ENCODE measurements at regions not wholly inside any gene's neighbourhood (a gene's known extent, or its start where the extent isn't known, plus 50 kb on each side); places are given as distances from the start of the nearest gene placed in this dataset.

DNA sequence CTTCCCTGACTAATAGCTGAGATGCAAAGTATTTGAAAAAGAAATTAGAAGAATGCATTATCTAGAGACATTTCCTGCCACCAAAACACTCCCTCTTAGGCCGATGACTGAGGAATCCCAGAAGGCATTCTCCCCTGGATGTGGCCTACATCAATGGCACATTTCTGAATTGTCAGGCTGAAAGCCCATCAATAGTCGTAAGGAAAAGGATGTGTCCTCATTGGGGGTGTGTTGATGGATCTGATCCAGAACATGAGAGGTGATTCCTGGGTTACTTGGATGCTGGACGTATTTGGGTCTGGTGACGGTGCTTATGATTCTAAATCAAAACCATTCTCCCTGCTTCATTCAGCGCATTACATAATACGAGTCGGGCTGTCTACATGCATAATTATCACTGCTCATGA lies 216.9 kb upstream of the CDIN1 start:
- no peak for ATAC-seq
- no peaks in the 10 kb centered on the region for H3K9me3 Mint-ChIP-seq
- no peak for DNase-seq
- no peaks in the 10 kb centered on the region for H3K27me3 Mint-ChIP-seq (ENCODE audit: low read depth)
- no peaks in the 10 kb centered on the region for H3K4me1 Mint-ChIP-seq (ENCODE audit: low read depth)
- H3K36me3 Mint-ChIP-seq (ENCODE audit: insufficient read depth), result no peaks in the 10 kb centered on the region
- H3K4me3 Mint-ChIP-seq, result no peak overlapping the region

DNA sequence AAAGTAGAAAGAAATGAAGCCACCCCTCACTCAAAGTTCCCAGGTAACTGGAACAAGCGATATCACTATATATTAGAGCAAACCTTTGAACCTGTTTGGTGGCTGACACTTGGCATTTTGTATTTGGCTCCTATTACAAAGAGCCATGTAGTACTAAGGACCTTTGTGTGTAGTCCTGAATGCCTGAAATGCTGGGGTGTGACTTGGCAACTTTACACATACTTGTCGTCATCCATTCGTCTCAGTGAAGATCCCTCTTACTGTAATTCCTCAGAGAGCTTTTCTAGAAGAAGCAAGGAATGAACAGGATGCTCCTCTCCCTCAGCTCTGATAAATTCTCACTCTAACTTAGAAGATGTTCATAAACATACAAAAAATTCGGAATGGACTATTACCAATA lies 216.1 kb upstream of the CDIN1 start:
- no peaks in the 10 kb centered on the region for H3K36me3 Mint-ChIP-seq (ENCODE audit: insufficient read depth)
- H3K9me3 Mint-ChIP-seq, result no peaks in the 10 kb centered on the region
- no peak for ATAC-seq

DNA sequence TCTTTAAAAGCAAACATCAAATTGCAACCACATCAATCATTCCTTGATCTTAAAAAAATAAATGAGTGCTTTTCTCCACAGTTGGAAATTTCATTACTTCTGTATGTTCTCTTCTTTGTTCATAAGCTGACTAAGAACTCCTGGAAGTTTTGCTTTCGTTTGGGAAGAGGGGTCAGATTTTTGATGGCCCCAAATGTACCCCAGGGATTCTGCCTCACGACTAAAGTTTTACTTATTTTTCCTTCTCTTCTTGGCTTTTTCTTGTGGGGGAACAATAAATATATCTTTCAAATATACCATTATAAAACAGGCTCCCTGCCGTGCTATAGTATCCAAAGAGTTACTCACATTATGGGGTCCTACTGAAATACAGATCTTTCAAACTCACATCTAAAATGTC lies 215.0 kb upstream of the CDIN1 start:
- Mint-ChIP-seq H3K9me3 (no peaks in the 10 kb centered on the region), H3K4me1 (ENCODE audit: low read depth) (no peaks in the 10 kb centered on the region), H3K4me3 (no peak overlapping the region), H3K36me3 (ENCODE audit: insufficient read depth) (no peaks in the 10 kb centered on the region), H3K27me3 (ENCODE audit: low read depth) (no peaks in the 10 kb centered on the region)
- DNase-seq (no peak), ATAC-seq (no peak)

More for the DNA sequence above, 216.1 kb upstream of the CDIN1 start:
- H3K4me1 Mint-ChIP-seq (ENCODE audit: low read depth), result no peaks in the 10 kb centered on the region
- H3K4me3 Mint-ChIP-seq, result no peak overlapping the region
- no peaks in the 10 kb centered on the region for H3K27me3 Mint-ChIP-seq (ENCODE audit: low read depth)
- no peak for DNase-seq

DNA sequence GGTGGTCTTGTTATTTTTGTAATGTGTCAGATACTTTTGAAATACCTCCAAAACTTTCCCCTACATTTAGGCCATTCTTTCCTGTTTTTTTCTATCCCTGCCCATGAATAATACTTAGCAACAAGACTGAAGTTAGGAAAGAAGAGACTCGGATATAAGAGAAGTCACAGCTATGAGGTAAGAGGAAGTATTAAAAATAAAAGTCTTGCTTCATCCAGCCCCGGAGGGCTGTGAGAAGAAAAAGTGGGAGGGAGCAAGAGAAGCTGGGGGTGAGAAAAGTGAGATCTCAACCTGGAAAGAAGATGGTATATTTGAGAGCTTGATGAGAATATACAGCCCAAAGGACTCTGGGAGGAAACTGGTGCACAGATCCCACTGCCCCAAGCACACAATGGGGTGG lies 213.5 kb upstream of the CDIN1 start:
- DNase-seq (no peak), ATAC-seq (no peak)
- Mint-ChIP-seq H3K36me3 (ENCODE audit: insufficient read depth) (no peaks in the 10 kb centered on the region), H3K4me1 (ENCODE audit: low read depth) (no peaks in the 10 kb centered on the region), H3K9me3 (no peaks in the 10 kb centered on the region), H3K27me3 (ENCODE audit: low read depth) (no peaks in the 10 kb centered on the region), H3K4me3 (no peak overlapping the region)

DNA sequence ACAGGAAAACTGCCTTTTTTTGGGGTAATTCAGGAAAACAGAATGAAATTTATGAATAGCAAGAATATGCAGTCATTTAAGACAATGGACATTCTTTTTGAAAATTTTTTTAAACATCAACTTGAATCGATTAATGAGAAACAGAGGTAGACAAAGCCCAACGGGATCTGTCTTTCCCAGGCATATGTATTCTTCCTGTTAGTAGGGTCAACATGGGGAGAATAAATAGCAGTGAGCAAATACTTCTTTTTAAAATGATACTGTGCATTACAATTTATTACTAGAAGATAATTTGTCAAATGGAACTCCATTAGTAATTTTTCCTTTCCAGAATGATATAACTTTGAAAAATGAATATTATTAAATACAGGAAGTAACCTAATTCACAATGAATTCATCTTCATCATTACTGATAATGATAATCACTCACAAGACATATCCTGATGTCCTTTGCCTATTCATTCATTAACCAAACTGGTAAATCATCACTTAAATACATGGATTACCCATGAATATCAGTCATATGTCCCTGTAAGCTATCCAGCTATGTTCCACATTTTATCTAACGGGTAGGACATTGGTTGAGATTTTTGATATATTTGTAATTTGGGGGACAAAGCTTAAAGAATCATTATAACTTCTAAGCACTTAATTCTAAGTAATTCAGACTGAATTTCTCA lies 209.2 kb upstream of the CDIN1 start:
- Mint-ChIP-seq H3K4me3 (no peak overlapping the region), H3K9me3 (no peaks in the 10 kb centered on the region), H3K27me3 (ENCODE audit: low read depth) (no peaks in the 10 kb centered on the region), H3K4me1 (ENCODE audit: low read depth) (no peaks in the 10 kb centered on the region), H3K36me3 (ENCODE audit: insufficient read depth) (no peaks in the 10 kb centered on the region)
- no peak for ATAC-seq
- no peak for DNase-seq

DNA sequence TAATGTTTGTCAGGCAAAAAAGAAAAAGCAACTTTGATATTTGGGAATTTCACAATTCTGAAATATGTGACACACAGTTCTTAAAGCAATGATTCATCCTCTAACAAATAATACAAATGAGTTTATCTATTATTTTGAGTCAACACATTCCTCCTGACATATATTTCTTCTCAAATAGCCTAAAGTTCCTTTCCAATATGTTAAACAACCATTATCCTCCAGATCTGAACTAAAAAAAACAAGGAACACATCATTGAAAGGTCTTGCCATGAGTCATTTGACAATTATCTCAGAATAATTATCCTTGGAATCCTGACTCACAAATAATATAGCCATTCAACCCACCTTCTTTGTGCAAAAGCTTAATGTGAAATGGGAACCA lies 208.7 kb upstream of the CDIN1 start:
- no peaks in the 10 kb centered on the region for H3K27me3 Mint-ChIP-seq (ENCODE audit: low read depth)
- H3K4me1 Mint-ChIP-seq (ENCODE audit: low read depth), result no peaks in the 10 kb centered on the region
- H3K4me3 Mint-ChIP-seq, result no peak overlapping the region
- ATAC-seq, result no peak
- H3K36me3 Mint-ChIP-seq (ENCODE audit: insufficient read depth), result no peaks in the 10 kb centered on the region
- no peaks in the 10 kb centered on the region for H3K9me3 Mint-ChIP-seq
- DNase-seq, result no peak

DNA sequence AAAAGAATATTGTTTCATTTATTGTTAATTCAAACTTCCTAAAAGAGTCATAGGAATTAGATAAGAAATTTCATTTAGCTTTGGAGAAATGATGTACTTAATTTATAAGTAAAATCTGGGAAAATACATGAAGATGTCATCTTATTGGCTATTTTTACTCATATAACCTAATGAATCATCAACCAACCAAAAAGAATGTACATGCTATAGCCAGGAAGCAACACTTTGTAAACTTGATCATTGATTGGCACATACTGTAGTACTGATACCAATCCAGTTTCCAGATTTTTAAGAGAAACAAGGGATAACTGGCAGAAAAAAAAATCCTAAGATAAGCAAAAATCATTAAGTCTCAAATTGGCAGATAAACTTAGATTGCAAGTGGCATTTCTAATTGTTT lies 207.9 kb upstream of the CDIN1 start:
- H3K9me3 Mint-ChIP-seq, result no peaks in the 10 kb centered on the region
- H3K27me3 Mint-ChIP-seq (ENCODE audit: low read depth), result no peaks in the 10 kb centered on the region
- H3K4me3 Mint-ChIP-seq, result no peak overlapping the region
- H3K36me3 Mint-ChIP-seq (ENCODE audit: insufficient read depth), result no peaks in the 10 kb centered on the region
- H3K4me1 Mint-ChIP-seq (ENCODE audit: low read depth), result no peaks in the 10 kb centered on the region
- no peak for DNase-seq
- no peak for ATAC-seq

DNA sequence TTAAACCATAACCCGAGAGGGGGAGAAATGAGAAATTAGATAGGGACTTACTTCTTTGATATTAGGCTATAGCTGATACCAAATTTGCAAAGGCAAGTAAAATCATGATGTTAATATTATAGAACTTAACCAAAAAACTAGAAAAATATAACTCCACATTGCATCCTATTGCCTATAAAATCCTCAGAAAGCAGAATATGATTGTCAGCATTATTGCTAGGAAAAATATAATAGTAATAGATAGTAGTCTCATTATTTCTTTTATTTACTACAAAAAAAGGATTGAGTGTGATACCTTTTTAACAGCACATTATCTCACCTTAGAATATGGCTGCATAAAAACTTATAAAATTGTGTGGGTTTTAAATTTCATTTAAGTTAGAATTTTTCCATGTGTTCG lies 206.5 kb upstream of the CDIN1 start:
- Mint-ChIP-seq H3K4me1 (ENCODE audit: low read depth) (no peaks in the 10 kb centered on the region), H3K4me3 (no peak overlapping the region), H3K9me3 (no peaks in the 10 kb centered on the region), H3K36me3 (ENCODE audit: insufficient read depth) (no peaks in the 10 kb centered on the region), H3K27me3 (ENCODE audit: low read depth) (no peaks in the 10 kb centered on the region)
- ATAC-seq, result no peak
- no peak for DNase-seq

DNA sequence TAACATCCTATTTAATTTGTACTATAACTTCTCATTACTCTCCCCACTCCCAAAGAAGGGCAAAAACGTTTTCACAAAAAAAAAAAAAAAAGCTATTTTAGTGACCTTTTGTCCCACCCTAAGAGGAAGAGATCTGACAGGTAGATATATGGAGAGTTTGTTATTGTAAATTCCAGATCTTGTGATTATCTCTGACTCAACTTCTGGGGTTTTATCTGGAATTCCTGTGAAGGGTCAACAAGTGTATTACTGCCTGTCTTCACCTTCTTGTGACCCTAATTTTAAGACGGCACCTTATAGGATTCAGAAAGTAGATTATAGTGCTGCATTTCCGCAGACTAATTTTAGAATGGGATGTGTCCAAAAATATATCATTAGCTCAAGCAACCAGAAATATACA lies 205.9 kb upstream of the CDIN1 start:
- ATAC-seq, result no peak
- H3K9me3 Mint-ChIP-seq, result no peaks in the 10 kb centered on the region
- no peak overlapping the region for H3K4me3 Mint-ChIP-seq
- DNase-seq, result no peak
- H3K36me3 Mint-ChIP-seq (ENCODE audit: insufficient read depth), result no peaks in the 10 kb centered on the region
- no peaks in the 10 kb centered on the region for H3K4me1 Mint-ChIP-seq (ENCODE audit: low read depth)
- H3K27me3 Mint-ChIP-seq (ENCODE audit: low read depth), result no peaks in the 10 kb centered on the region

DNA sequence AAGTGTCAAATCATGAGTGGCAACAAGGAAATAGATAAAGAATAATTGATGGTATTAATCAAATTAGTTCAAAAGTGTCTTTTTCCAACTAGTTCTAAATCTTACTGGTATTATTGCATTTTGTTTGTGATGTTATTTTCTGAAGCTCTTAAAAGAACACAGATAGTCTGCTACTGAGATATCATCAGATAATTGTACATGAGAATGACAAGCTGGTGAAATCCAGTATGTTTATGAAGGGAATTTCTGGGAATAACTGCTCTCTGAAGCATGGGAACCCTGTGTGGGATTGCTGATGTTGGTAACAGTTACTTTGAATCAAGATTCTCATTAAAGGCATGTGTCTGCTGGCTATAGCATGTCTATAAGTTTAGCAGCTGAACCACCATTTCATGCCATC lies 190.3 kb upstream of the CDIN1 start:
- DNase-seq, result no peak
- H3K36me3 Mint-ChIP-seq (ENCODE audit: insufficient read depth), result no peaks in the 10 kb centered on the region
- H3K27me3 Mint-ChIP-seq (ENCODE audit: low read depth), result no peaks in the 10 kb centered on the region
- no peak for ATAC-seq
- H3K4me1 Mint-ChIP-seq (ENCODE audit: low read depth), result no peaks in the 10 kb centered on the region
- no peak overlapping the region for H3K4me3 Mint-ChIP-seq
- peaks cover 3% of the 10 kb centered on the region for H3K9me3 Mint-ChIP-seq

DNA sequence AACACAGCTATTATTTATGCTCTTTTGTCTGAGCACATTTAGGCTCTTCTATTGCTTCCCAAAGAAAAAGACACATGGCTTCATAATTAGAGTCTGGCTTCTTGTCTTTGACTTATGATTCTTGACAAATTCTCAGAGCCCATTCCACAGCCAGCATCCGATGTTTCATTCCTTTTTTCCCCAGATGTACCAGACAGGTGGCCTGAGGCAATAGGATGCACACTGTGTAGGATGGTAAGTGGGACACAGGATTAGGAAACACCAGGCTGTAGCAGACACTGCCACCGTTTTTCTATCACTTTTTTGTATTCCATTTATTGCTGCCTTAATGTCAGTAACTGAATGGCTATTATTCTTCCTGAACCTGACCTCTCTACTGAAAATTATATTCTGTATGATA lies 188.9 kb upstream of the CDIN1 start:
- Mint-ChIP-seq H3K36me3 (ENCODE audit: insufficient read depth) (no peaks in the 10 kb centered on the region), H3K9me3 (no peaks in the 10 kb centered on the region), H3K4me3 (no peak overlapping the region), H3K4me1 (ENCODE audit: low read depth) (no peaks in the 10 kb centered on the region), H3K27me3 (ENCODE audit: low read depth) (no peaks in the 10 kb centered on the region)
- DNase-seq (no peak), ATAC-seq (no peak)

DNA sequence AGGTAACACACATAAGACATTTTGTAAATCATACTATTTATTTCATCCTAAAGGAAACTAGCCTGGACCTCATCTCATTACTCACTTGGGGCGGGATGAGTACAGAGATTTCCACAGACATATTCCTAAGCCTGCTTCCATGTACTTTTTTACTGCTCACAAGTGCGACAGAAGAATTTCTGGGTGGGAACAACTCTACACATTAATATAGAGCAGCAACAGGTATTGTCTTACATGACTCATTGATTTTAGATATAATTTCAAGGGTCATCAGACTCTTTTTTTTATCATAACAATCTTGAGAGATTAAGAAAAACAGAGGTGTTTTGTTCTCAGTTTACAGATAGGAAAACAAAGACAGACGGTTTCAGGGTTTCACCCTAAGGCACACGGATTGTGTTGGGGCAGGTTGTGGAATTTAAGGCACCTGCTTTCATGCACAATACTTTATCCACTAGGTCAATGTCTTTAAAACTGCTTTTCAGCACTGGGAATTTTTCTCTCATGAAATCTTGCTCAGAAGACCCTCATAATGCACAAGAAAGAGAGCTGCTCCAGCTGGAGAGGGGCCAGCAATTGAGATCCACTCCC lies 186.7 kb upstream of the CDIN1 start:
- no peak overlapping the region for H3K4me3 Mint-ChIP-seq
- H3K36me3 Mint-ChIP-seq (ENCODE audit: insufficient read depth), result no peaks in the 10 kb centered on the region
- no peaks in the 10 kb centered on the region for H3K4me1 Mint-ChIP-seq (ENCODE audit: low read depth)
- no peaks in the 10 kb centered on the region for H3K27me3 Mint-ChIP-seq (ENCODE audit: low read depth)
- no peaks in the 10 kb centered on the region for H3K9me3 Mint-ChIP-seq
- no peak for DNase-seq
- ATAC-seq, result no peak

DNA sequence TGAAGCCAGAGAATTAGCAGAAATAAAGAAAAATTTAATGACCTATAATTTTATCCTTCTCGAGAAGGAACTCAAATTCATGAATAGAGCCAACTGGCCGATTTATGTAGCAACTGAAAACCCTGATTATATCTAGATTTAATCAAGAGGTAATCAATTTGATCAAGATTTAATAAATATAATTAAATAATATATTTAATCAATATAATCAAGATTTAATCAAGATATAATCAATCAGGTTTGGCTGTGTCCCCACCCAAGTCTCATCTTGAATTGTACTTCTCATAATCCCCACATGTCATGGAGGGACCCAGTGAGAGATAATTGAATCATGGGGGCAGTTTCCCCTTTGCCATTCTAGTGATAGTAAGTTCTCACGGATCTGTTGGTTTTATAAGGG lies 181.2 kb upstream of the CDIN1 start:
- Mint-ChIP-seq H3K4me3 (no peak overlapping the region), H3K4me1 (ENCODE audit: low read depth) (no peaks in the 10 kb centered on the region), H3K36me3 (ENCODE audit: insufficient read depth) (no peaks in the 10 kb centered on the region), H3K9me3 (no peaks in the 10 kb centered on the region), H3K27me3 (ENCODE audit: low read depth) (no peaks in the 10 kb centered on the region)
- ATAC-seq (no peak), DNase-seq (no peak)

DNA sequence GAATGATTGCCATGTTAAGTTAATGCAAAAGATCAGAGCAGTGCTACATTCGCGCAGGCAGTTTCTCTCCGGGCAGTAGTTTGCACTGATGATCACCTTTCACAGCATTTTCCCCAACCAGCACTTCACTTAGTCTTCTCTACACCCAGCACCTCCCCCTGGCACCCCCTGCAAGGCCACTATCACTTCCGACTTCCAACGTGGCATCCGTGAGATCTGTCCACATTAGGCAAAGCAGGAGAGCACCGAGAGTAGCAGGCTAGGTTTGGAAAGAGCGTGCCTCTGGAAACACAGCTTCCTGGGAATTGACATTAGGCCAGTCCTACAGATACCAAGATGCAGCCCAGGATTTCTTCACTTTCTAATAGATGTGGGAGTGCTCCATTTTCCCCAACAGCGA lies 180.2 kb upstream of the CDIN1 start:
- Mint-ChIP-seq H3K27me3 (ENCODE audit: low read depth) (no peaks in the 10 kb centered on the region), H3K4me3 (no peak overlapping the region), H3K9me3 (no peaks in the 10 kb centered on the region), H3K4me1 (ENCODE audit: low read depth) (no peaks in the 10 kb centered on the region), H3K36me3 (ENCODE audit: insufficient read depth) (no peaks in the 10 kb centered on the region)
- DNase-seq (no peak), ATAC-seq (no peak)

DNA sequence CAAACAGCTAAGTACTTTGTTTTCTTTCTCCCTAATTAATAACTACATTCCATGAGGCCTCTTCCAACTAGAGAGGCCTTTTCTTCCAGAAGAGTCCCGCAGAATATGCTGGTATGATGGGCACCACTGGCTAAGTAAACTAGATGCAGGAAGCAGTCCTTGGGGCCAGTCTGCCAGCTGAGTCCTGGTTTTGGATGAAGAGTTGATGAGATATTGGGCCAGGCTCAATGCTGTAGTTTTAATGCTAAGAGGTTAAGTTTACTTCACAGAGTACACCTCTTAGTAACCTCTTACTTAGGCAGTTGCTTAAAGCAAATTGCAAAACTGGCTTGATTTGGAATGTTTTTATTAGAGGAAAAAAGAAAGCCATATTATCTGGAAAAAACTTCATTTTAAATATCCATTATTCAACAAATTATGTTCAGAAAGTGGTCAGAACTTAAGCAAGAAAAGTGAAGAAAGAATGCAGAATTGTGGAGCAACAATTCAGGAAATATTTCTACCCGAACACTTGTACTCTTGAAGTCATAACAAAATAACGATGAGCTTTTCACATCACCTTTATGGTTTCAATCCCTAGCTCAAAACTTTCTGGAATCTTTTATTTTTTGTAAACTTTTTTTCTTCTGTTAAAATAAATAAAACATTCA lies 178.4 kb upstream of the CDIN1 start:
- no peaks in the 10 kb centered on the region for H3K27me3 Mint-ChIP-seq (ENCODE audit: low read depth)
- no peaks in the 10 kb centered on the region for H3K36me3 Mint-ChIP-seq (ENCODE audit: insufficient read depth)
- H3K4me1 Mint-ChIP-seq (ENCODE audit: low read depth), result no peaks in the 10 kb centered on the region
- H3K9me3 Mint-ChIP-seq, result no peaks in the 10 kb centered on the region
- H3K4me3 Mint-ChIP-seq, result no peak overlapping the region
- no peak for ATAC-seq
- DNase-seq, result no peak

Measured in activated T-cell treated with anti-CD3 and anti-CD28 coated beads, Interleukin-2, amount 50 U/mL, for 4 hours (primary cell).